ENCODE measurements at regions not wholly inside any gene's neighbourhood (a gene's known extent, or its start where the extent isn't known, plus 50 kb on each side); places are given as distances from the start of the nearest gene placed in this dataset.

DNA sequence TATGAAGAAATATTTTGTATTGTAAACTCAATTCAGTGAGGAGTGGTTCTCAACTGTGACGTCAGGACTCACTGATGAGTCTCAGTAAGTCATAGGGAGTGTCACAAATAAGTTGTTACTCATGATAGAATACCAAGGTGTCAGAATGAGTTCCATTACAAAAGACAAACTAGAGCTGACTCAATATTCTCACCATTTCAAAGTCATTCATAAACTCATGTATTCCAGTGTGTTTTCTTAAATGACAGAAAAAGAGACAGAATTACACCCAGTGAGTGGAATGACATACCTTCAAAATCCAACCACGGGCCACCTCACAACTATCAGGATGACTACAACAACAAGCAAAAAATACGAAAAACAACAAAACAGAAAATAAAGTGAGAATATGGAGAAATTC lies 321.5 kb downstream of the ENC1 start:
- TF ChIP-seq, protein P1, sequence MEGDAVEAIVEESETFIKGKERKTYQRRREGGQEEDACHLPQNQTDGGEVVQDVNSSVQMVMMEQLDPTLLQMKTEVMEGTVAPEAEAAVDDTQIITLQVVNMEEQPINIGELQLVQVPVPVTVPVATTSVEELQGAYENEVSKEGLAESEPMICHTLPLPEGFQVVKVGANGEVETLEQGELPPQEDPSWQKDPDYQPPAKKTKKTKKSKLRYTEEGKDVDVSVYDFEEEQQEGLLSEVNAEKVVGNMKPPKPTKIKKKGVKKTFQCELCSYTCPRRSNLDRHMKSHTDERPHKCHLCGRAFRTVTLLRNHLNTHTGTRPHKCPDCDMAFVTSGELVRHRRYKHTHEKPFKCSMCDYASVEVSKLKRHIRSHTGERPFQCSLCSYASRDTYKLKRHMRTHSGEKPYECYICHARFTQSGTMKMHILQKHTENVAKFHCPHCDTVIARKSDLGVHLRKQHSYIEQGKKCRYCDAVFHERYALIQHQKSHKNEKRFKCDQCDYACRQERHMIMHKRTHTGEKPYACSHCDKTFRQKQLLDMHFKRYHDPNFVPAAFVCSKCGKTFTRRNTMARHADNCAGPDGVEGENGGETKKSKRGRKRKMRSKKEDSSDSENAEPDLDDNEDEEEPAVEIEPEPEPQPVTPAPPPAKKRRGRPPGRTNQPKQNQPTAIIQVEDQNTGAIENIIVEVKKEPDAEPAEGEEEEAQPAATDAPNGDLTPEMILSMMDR (IDR thresholded peaks at IDR 0.05) = no peak
- no peak for TF ChIP-seq POLR2A (IDR thresholded peaks at IDR 0.05)
